Adrenal gland (tissue), 5 donors: ENCODE measurements at regions not wholly inside any gene's neighbourhood (a gene's known extent, or its start where the extent isn't known, plus 50 kb on each side); places are given as distances from the start of the nearest gene placed in this dataset.

ENCODE experiments used
- CTCF ChIP-seq, 6 experiments: fragments of 450-650 bp in 4 of 6; fragments of 200-600 bp in 2 of 6; sonication (generic) in 1 of 6; IDR thresholded peaks; 1 replicate in 5 of 6; 2 replicates in 1 of 6; pipeline versions ENCODE4 v1.5.1 to v1.8.0; 2016 to 2021; ENCODE audit warnings: antibody characterized with exemption in 6 of 6, mild to moderate bottlenecking in 2 of 6, moderate library complexity in 1 of 6
- POLR2A ChIP-seq, 2 donors: fragments of 450-650 bp; IDR thresholded peaks; one replicate each; pipeline ENCODE4 v1.6.1; 2017; ENCODE audit warnings: antibody characterized with exemption in 2 of 2, mild to moderate bottlenecking in 2 of 2, moderate library complexity in 1 of 2
- donor health status: DM: no; HTN: no; CAD: no.

DNA sequence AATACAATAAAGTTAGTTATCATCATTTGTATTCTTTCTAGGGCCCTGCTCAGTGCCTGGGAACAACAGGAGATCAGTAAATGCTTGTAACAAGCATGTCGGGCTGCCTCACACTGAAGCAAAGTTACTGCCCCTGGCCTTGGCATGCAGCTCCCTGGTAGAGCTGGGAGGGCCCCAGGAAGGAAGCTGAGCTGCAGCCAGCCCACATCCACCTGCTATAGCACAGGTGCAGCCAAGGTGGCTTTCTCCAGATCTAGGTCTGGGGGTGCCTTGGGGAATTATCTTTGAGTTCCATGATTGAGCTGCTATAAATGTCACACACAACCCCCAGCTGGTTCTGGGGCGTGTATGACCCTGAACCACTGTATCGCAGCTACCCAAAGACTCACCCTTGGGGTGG, 293.4 kb upstream of the MSX2 start:
- no peak for TF ChIP-seq CTCF (IDR thresholded peaks at IDR 0.05)
- TF ChIP-seq POLR2A (IDR thresholded peaks at IDR 0.05), result no peak
